HG02642 (cell line): ENCODE measurements at regions not wholly inside any gene's neighbourhood (a gene's known extent, or its start where the extent isn't known, plus 50 kb on each side); places are given as distances from the start of the nearest gene placed in this dataset.

Source experiments
- ATAC-seq: cut with Tn5 transposase; IDR thresholded peaks from one replicate; pipeline ENCODE4 v1.9.1; 2021; ENCODE audit warnings: mild to moderate bottlenecking; ENCODE audit not compliant: unreplicated experiment, poor library complexity

DNA sequence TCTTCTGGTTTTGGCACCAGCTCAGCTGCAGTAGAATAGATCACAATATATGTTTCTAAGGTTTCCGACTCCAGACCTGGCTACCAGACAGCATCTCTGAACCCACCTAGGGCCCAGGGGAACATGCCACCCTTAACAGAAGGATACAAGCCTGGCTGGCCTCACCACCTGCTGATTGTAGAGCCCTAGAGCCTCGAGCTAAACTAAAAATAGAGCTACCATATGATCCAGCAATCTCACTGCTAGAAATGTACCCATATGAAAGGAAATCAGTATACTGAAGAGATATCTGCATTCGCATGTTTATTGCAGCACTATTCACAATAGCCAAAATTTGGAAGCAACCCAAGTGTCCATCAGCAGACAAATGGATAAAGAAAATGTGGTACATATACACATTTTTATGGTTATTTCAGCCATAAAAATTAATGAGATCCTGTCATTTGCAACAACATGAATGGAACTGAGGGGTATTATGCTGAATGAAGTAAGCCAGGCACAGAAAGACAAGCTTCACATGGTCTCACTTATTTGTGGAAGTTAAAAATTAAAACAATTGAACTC lies 242.4 kb upstream of the SLC39A10 start:
- ATAC-seq: no peak

DNA sequence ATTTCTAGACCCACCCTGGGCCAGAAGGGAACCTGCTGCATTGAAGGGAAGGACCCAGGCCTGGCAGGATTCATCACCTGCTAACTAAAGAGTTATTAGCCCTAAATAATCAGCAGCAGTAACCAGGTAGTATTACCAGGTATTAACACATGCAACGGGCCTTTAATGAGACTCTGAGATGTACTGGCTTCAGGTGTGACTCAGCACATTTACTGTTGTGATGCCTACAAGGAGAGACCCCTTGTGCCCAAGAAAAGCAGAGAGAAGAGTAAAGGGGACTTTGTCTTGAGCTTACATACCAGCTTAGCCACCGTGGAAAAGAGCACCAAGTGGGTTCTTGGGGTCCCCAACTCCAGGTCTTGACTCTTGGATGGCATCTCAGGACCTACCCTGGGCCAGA lies 243.1 kb upstream of the SLC39A10 start:
- no peak for ATAC-seq

DNA sequence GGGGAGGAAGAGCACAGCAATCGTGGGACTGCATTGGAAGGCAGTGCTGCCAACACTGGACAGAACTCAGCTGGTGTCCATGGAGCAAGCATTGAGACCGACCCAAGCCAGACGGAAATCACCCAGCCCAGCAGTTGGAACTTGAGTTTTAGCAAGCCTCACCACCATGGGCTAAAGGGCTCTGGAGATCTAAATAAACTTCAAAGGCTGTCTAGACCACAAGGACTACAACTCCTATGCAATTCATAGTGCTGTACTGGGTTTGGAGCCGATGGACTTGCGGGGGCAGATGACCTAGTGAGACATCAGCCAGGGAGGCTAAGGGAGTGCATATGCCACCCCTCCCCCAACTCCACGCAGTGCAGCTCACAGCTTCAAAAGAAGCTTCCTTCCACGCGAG lies 243.6 kb upstream of the SLC39A10 start:
- no peak for ATAC-seq

DNA sequence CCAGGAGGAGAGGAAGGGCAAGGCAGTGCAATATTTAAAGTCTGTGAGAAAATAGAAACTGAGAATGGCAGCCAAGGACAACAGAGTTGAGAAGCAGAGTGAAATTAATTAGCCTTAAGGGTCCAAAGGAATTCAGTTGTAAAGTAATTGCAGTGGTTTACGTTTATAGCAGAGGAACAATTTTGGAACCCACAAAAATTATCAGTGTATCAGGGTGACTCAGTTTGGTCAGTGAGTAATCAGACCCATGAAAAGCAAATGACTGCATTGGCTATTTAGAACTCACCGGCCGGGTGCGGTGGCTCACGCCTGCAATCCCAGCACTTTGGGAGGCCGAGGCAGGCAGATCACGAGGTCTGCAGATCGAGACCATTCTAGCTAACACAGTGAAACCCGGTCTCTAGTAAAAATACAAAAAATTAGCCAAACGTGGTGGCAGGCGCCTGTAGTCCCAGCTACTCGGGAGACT lies 245.8 kb upstream of the SLC39A10 start:
- no peak for ATAC-seq

DNA sequence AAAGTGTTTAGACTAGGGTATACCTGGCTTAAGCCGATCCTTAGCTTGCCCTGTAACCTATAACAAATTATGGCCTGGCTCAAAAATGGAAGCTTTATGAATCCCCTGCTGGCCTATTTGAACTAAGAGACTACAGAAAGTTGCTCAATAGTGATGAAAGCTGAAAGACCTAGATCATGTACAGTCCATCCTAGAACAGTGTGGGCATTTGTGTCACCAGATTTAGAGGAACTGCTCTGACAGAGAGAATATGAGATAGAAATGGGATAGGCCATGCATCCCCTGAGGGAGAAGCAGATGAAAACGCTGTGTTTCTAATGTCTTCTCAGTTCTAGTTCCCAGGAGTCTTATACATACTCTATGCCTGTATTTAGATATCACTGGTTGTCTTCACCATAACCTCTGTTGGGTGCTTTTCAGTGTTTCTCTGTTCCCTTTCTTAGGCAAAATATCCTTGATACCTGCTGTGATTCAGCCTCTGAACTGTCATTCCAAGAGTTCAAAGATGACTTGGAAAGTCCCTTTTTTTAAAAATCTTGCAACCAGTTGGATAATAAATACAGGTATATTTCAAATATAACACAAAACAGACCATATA lies 246.9 kb upstream of the SLC39A10 start:
- ATAC-seq: peak; percentile 76

DNA sequence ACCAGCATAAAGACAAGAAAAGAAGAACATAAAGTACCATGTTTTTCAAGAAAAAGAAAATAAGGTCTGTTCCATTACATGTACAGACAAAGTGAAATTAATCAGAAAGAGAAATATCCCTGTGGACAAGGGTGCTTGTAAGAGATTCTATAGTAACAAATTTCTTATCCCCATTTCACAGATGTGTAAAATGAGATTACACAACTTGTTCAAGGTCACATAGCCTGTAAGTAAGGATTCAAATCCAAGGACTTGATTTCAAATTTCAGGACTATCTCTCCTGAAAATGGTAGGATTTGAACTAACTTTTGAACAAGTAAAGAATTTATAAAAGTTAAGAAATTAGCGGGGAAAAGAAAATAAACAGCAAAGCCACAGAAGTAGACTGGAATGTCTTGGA lies 248.2 kb upstream of the SLC39A10 start:
- no peak for ATAC-seq

DNA sequence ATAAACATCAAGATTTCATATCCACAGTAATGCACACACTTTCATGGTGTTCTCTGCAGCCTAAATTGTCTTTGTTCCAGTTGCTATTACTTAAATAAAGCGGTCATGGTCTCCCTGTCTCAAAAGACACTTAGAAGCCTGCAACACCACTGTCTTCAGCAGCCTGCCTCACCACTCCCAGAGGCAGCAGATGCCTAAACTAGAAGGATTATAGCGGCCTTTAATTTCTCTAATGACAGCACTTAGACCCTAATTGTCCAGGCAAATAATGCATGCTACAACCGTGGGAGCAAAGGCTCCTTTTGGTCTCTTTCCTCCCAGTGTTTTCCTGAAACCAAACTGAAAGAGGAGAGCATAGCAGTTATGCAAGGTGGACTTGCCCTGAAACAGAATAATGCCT lies 248.8 kb upstream of the SLC39A10 start:
- no peak for ATAC-seq

DNA sequence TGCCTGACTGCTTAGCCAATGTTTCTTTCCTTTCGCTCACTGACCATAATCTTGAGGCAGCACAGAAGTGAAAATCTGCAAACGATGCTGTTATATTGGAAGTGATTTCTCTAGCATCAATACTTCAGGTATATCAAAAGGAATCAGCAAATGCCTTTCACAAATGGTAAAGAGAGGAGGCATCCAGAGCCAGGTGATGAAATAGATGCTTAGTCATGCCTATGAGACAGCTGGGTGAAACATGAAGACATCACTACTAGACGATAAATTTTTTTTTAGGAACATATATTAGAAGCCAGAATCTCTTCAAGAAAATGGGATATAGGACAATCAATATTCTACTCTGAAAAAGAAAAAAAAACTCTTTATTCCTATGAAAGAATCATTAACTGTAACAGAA lies 249.2 kb upstream of the SLC39A10 start:
- no peak for ATAC-seq

DNA sequence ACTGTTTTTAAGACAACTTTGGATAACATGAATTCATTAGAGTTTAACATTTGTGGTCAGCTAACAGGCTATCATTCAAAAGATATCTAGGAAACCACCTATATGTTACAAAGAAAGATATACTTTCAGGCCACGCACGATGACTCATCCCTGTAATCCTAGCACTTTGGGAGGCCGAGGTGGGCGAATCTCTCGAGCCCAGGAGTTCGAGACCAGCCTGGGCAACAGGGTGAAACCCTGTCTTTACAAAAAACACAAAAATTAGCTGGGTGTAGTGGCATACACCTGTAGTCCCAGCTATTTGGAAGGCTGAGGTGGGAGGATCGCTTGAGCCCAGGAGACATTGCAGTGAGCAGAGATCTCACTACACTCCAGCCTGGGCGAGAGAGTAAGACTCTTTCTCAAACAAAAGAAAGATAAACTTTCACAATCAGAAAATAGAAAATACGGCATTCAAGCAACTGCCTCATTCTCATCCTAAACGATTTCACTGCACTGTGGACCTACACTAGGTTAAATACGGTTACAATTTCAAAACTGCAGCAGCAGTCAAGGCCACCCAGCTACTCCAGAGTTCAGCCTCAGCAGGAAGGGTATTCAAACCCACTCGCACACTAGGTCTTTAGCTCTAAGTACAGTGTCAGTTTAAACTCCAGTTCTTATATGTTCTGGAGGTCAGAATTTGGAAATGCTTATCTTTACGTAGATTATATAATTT lies 250.0 kb upstream of the SLC39A10 start:
- no peak for ATAC-seq

DNA sequence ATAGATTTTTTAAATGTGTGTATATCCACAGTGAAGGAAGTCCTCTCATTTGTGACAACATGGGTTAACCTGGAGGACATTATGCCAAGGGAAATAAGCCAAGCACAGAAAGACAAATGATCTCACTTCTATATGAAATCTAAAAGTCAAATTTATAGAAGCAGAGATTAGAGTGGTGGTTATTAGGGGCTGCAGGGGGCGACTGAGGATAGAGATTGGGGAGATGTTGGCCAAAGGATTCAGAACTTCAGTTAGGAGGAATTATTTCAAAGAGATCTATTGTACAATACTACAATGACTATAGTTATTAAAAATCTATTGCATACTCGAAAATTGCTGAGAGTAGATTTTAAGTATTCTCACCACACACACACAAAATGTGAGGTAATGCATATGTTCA lies 252.4 kb upstream of the SLC39A10 start:
- ATAC-seq: no peak

DNA sequence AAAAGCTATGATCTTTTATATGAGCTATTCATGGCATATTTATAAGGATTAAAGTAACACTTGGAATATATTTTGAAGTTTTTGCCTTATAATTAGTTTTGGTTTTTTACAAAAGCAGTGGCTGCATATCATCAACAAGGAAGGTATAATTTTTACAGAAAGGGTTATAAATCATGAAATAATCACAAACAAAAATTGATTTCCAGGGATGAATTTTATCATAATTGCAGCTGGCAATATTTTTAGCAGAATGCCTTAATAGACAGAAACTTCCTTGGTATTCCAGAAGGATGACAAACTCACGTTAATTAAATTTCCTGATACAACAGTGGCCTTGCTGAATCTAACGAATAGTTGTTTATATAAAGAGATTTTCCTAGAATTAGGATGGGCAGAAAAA lies 260.5 kb upstream of the SLC39A10 start:
- no peak for ATAC-seq

DNA sequence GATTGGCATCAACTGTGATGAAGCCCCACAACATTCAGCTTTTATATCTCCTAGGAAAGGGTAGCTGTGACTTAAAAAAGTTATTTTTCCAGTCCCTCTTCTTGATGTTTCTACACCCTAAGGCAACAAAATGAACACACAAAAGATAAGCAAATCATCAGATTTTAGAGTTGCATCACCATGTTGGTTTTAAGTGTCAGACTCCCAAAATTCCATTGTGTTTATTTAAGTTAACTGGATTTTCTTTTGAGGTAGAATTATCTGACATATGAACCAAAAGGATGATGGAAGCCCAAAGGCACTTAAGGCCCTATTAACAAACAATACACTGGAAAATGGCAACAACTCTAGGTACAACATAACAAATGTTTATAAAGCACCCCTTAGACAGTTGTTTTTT lies 261.7 kb upstream of the SLC39A10 start:
- ATAC-seq: no peak

DNA sequence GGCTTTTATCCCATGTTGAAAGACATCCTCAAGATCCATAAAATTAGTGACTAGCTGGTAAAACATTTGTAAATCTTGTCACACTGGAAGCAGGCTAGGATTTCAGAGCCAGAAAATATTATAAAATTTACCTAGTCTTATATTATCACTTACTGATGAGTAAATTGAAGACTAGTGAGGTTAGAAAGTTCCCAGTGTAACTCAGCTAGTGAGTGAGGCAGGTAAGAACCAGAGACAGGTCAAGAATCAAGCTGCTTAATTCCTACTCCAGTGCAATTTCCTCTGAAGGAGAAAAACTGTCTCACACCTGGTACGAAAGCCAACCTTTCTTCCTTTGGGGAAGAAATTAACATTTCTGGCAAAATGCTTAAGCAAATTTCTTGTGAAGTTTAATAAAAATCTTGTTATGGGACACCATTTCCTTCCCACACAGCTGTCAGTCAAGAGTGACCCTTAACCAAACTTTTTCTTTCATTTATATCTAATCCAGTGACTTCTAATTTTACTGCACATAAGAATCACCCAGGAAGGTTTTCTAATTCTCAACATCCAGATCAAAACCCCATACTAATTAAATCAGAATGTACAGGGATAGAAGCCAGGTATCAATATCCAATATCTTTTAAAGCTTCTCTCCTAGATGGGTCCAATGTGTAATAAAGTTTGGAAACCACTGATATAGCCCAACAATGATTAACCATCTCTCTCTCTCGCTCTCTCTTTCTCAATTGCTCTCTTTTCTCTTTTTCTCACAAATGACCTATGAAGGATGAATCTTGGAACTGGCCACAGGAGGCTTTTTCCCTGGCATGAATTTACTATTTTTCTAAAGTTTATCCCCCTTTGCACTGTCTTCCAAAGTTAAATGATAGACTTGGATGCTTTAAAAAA lies 264.3 kb upstream of the SLC39A10 start:
- peak; percentile 69 for ATAC-seq

DNA sequence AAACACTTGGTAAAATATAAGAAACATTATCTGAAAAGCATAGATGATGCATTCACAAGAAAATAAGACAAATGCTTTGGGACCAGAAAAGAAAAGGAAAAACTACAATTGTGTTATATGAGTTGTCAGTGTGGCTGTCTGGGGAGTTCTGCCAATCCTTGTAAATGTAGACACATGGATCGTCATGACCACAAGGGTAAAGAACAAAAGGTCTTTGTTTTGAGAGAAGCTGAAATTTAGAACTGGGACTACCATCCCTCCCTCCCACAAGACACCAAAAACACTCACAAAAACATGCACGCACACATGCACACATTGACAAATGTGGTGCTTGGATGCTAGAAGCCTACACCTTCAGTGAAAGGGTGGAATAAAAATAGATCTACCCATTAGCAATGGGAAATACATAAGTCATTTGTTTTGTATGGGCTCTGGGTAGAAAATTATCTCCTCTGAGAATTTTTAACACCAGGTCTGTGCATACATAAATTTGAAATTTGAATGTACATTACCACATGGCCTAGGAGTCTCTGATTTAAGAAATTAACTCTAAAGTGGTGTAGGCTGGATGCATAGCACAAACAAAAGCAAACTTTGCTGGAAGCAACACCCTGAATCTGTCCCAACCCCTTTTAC lies 266.2 kb upstream of the SLC39A10 start:
- no peak for ATAC-seq

DNA sequence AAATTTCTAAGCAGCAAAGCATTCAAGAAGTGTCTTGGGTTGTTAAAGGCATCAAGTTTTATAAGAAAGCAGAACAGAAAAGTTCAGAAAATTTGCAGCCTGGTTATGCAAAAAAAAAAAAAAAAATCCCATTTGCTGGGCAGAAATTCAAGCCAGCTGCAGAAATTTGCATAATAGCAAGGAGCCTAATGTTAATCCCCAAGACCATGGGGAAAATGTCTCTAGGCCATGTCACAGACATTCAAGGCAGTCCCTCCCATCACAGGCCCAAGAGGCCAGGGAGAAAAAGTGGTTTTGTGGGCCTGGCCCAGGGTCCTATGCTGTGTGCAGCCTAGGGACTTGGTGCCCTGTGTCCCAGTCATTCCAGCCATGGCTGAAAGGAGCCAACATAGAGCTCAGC lies 269.0 kb upstream of the SLC39A10 start:
- no peak for ATAC-seq

DNA sequence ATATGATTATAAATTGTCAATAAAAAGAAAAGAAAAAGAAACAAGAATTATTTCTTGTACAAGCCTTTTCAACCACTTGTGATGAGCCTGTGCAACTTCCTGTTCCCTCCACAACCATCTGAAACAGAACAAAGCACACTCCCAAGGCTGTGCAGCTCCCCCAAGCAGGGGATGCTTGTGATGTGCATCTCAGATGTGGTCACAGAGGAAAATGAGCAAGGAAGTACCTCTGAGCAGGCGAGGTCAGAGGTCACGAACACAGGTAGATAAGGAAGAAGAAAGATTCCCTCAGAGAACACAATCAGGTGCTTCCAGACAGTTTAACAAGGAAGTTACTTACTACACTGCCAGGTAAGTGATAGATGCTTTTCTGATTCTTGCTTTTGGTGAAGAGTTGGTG lies 274.8 kb upstream of the SLC39A10 start:
- ATAC-seq: no peak

DNA sequence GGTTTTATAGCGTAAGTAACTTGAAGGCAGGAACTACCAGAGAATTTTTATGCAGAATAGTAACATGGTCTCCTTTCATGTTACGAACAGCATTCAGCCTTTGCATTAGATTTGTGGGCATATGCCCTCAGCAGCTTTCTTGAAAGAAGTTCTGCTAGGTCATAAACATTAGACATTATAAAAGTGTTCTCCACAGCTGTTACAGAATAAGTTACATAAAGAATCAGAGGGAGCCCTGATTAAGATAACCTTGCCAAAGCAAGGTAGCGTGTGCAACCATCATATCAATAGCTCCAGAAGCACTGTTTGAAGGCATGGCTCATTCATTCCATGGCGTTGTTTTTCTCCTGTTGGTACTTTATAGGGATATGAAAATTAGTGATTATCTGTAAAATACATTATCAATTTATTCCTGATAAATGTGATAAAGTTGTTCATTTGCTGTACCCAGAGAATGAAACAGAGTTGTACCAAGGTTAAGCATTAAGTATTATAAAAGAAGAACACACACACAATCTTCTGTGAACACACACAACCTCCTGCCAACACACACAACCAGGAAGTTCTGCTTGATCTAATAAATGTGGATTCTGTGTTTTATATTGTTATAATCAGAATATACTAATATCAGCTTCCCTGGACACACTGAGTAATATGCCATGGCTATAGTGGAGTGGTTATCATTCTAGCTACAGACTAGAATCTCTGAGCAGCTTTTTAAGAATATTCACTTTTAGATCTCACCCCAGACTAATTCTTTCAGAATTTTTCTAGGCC lies 286.7 kb upstream of the SLC39A10 start:
- no peak for ATAC-seq

DNA sequence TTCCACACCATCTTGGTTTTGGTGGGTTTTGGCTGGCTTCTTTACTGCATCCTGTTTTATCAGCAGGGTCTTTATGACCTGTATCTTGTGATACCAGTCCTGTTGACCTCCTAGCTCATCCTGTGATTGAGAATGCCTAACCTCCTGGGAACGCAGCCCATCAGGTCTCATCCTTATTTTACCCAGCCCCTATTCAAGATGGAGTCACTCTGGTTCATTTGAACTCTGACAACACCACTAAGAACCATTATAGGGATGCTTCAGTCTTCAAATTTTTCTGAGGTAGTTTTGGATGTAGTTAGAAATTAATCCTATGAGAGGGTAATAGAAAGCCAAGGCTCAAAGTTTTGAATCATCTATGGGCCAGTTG lies 287.8 kb upstream of the SLC39A10 start:
- ATAC-seq: no peak

DNA sequence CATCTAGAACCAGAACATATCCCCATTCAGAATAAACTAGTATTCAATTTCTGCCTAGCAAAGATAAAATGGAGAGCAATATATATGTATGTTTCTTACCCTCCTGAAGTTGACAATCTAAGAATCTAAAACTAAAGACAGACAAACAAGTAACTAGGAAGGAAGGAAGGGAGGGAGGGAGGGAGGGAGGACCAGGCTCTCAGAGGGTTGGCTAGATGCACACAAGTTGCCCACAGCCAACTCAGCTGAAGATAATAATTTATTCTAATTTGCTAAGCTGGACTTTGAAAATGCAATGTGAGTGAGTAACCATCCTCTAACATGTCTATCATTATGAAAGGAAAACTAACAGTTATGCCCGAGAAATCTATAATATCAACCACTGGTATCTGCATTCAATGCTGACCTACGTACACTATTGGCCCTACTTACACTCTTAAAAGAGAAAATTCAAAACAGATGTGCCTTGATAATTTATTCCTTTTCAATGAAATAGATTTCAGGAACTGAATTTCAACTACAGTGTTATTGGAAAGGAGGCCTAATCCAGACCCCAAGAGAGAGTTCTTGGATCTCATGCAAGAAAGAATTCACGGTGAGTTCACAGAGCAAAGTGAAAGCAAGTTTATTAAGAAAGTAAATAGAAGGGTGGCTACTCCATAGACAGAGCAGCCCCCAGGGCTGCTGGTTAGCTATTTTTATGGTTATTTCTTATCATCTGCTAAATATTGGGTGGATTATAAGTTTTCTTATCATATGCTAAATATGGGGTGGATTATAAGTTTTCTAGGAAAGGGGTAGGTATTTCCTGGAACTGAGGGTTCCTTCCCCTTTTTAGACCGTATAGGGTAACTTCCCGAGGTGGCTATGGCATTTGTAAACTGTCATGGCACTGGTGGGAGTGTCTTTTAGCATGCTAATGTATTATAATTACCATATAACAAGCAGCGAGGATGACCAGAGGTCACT lies 288.5 kb upstream of the SLC39A10 start:
- ATAC-seq: no peak
